ENCODE measurements at regions not wholly inside any gene's neighbourhood (a gene's known extent, or its start where the extent isn't known, plus 50 kb on each side); places are given as distances from the start of the nearest gene placed in this dataset.

DNA sequence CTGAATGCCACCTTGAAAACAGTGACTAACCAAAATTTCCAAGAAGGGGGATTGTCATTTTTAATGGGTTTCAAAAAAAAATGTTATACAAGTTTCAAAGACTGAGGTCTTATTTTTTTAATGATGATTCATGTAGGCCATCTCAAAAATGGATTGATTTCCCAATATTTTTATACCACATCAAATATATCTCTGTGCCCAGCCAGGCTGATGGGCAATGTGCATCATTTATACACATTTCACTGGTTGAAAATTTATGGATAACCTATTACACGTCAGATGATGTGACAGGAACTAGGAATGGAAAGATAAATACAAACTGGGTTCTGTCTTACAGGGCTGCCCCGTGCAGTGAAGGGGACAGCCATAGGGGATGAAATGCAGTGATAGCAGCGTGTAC is 112.7 kb upstream of the TMPO start:
- no peaks in the 10 kb centered on the region for H3K9me3 ChIP-seq (ENCODE audit: low read length)
- ChIA-PET CTCF (ENCODE audit: unreplicated experiment) (interaction anchor here (1.5 kb wide), 1 partner anchor 11 kb away, joined by 4 read pairs; no protein-coding TSS in a partner anchor), POLR2A (interaction anchor here (1.1 kb wide), 1 partner anchor 22 kb away, joined by 6 read pairs; no protein-coding TSS in a partner anchor)
- DNase-seq (ENCODE audit: low spot score), result no peak
- H3K4me3 ChIP-seq (ENCODE audit: low read depth, low read length, poor library complexity, severe bottlenecking), result no peak overlapping the region
- H3K4me1 ChIP-seq (ENCODE audit: insufficient read depth, low read length, poor library complexity, severe bottlenecking), result peaks cover 49% of the 10 kb centered on the region
- H2AFZ ChIP-seq (ENCODE audit: low read length), result no peak overlapping the region; the same call in 1 of the 2 replicates
- H3K4me2 ChIP-seq (ENCODE audit: low read length), result no peak overlapping the region
- no TSS peak for BruUV-seq (replicated peaks)
- intact Hi-C loops (cut with micrococcal nuclease; ENCODE audit: unreplicated experiment), result no loop called here
- H3K9me2 ChIP-seq (ENCODE audit: insufficient read depth, low read length), result no peaks in the 10 kb centered on the region
- no peaks in the 10 kb centered on the region for H3K36me3 ChIP-seq (ENCODE audit: insufficient read depth, low read length)
- H4K20me1 ChIP-seq (ENCODE audit: insufficient read depth, low read length), result no peaks in the 10 kb centered on the region
- no peak for TF ChIP-seq EZH2phosphoT487 (IDR thresholded peaks at IDR 0.05; ENCODE audit: borderline replicate concordance, low read depth, low read length)
- TF ChIP-seq, protein P1, sequence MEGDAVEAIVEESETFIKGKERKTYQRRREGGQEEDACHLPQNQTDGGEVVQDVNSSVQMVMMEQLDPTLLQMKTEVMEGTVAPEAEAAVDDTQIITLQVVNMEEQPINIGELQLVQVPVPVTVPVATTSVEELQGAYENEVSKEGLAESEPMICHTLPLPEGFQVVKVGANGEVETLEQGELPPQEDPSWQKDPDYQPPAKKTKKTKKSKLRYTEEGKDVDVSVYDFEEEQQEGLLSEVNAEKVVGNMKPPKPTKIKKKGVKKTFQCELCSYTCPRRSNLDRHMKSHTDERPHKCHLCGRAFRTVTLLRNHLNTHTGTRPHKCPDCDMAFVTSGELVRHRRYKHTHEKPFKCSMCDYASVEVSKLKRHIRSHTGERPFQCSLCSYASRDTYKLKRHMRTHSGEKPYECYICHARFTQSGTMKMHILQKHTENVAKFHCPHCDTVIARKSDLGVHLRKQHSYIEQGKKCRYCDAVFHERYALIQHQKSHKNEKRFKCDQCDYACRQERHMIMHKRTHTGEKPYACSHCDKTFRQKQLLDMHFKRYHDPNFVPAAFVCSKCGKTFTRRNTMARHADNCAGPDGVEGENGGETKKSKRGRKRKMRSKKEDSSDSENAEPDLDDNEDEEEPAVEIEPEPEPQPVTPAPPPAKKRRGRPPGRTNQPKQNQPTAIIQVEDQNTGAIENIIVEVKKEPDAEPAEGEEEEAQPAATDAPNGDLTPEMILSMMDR (conservative IDR thresholded peaks at IDR 0.05; ENCODE audit: low read length), result no peak
- H3K27ac ChIP-seq (ENCODE audit: low read depth, low read length, poor library complexity, severe bottlenecking), result no peak overlapping the region
- no peaks in the 10 kb centered on the region for H3K79me2 ChIP-seq (ENCODE audit: insufficient read depth, low read depth, low read length)

DNA sequence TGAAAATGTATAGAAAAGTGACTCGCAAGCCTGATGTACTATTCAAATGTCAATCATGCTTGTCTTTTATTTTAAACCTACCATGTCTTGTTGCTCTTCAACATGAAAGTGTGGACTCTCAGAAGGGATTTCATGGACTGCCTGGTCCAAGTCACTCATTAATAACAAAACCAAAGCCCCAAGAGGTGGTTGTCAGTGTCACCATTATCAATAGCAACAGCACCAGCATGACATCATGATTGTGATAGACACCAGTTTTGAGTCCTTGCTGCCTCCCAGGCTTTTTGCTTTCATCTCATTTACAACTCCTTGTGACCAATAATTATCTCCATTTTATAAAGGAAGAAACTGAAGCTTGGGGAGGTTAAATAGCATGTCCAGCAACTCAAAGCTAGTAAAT is 112.0 kb upstream of the TMPO start:
- CTCF ChIA-PET (ENCODE audit: unreplicated experiment), result no interaction called here
- intact Hi-C loops (cut with micrococcal nuclease; ENCODE audit: unreplicated experiment), result no loop called here
- no TSS peak for BruUV-seq (replicated peaks)
- Histone ChIP-seq H3K4me2 (ENCODE audit: low read length) (no peak overlapping the region), H3K79me2 (ENCODE audit: insufficient read depth, low read depth, low read length) (no peaks in the 10 kb centered on the region), H3K9me3 (ENCODE audit: low read length) (no peaks in the 10 kb centered on the region), H3K27ac (ENCODE audit: low read depth, low read length, poor library complexity, severe bottlenecking) (no peak overlapping the region), H2AFZ (ENCODE audit: low read length) (peak overlapping the region; percentile 56; the same call in 1 of the 2 replicates), H4K20me1 (ENCODE audit: insufficient read depth, low read length) (no peaks in the 10 kb centered on the region), H3K4me1 (ENCODE audit: insufficient read depth, low read length, poor library complexity, severe bottlenecking) (peaks cover 44% of the 10 kb centered on the region), H3K36me3 (ENCODE audit: insufficient read depth, low read length) (no peaks in the 10 kb centered on the region), H3K9me2 (ENCODE audit: insufficient read depth, low read length) (no peaks in the 10 kb centered on the region), H3K4me3 (ENCODE audit: low read depth, low read length, poor library complexity, severe bottlenecking) (no peak overlapping the region)
- DNase-seq (ENCODE audit: low spot score), result no peak
- POLR2A ChIA-PET, result interaction anchor here (0.5 kb wide), 1 partner anchor 673 kb away, joined by 4 read pairs; no protein-coding TSS in a partner anchor
- no peak for TF ChIP-seq EZH2phosphoT487 (IDR thresholded peaks at IDR 0.05; ENCODE audit: borderline replicate concordance, low read depth, low read length)
- TF ChIP-seq, protein P1 (conservative IDR thresholded peaks at IDR 0.05; ENCODE audit: low read length), result no peak

DNA sequence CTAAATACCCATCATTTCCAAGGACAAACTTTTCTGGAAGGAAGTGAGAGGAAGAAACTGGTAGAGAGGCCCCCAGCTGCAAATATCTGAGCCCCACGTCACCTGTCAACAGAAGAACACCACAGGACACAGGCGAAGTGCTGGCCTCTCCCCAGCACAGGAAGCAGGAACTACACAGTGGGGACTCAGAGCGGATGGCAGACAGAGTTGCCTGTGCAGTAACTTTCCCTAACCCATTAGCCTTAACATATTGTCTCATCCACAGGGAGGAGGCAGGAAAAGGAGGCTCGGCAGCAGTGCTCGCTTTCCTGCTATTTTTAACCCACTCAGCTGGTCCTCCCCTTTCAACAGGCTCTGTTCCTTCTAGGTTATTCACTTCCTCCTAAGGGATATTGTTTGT is 111.5 kb upstream of the TMPO start:
- H4K20me1 ChIP-seq (ENCODE audit: insufficient read depth, low read length), result no peaks in the 10 kb centered on the region
- H3K36me3 ChIP-seq (ENCODE audit: insufficient read depth, low read length), result no peaks in the 10 kb centered on the region
- H2AFZ ChIP-seq (ENCODE audit: low read length), result peak overlapping the region; percentile 56; the same call in 1 of the 2 replicates
- intact Hi-C loops (cut with micrococcal nuclease; ENCODE audit: unreplicated experiment), result no loop called here
- DNase-seq (ENCODE audit: low spot score), result no peak
- H3K27ac ChIP-seq (ENCODE audit: low read depth, low read length, poor library complexity, severe bottlenecking), result no peak overlapping the region
- H3K9me2 ChIP-seq (ENCODE audit: insufficient read depth, low read length), result no peaks in the 10 kb centered on the region
- no peak overlapping the region for H3K4me2 ChIP-seq (ENCODE audit: low read length)
- BruUV-seq (replicated peaks), result no TSS peak
- ChIA-PET POLR2A (interaction anchor here (0.5 kb wide), 1 partner anchor 673 kb away, joined by 4 read pairs; no protein-coding TSS in a partner anchor), CTCF (ENCODE audit: unreplicated experiment) (no interaction called here)
- no peaks in the 10 kb centered on the region for H3K79me2 ChIP-seq (ENCODE audit: insufficient read depth, low read depth, low read length)
- H3K4me3 ChIP-seq (ENCODE audit: low read depth, low read length, poor library complexity, severe bottlenecking), result no peak overlapping the region
- no peak for TF ChIP-seq EZH2phosphoT487 (IDR thresholded peaks at IDR 0.05; ENCODE audit: borderline replicate concordance, low read depth, low read length)
- TF ChIP-seq, protein P1 (conservative IDR thresholded peaks at IDR 0.05; ENCODE audit: low read length), result no peak
- peaks cover 41% of the 10 kb centered on the region for H3K4me1 ChIP-seq (ENCODE audit: insufficient read depth, low read length, poor library complexity, severe bottlenecking)
- no peaks in the 10 kb centered on the region for H3K9me3 ChIP-seq (ENCODE audit: low read length)
